Mucosa of descending colon (tissue), 3 donors: ENCODE measurements at regions not wholly inside any gene's neighbourhood (a gene's known extent, or its start where the extent isn't known, plus 50 kb on each side); places are given as distances from the start of the nearest gene placed in this dataset.

ENCODE experiments used
- ATAC-seq: fragments of 200-7000 bp; cut with Tn5 transposase; one replicate; pipeline ENCODE4 v1.9.1; 2020; ENCODE audit warnings: mild to moderate bottlenecking, moderate library complexity
- DNase-seq, 3 donors: peaks; one replicate each; pipeline ENCODE4 v3.0.0-alpha.2; 2020
- H3K36me3 ChIP-seq: fragments of 200-600 bp; one replicate; pipeline ENCODE4 v1.8.0; 2021; ENCODE audit warnings: low read depth, mild to moderate bottlenecking
- H3K4me1 ChIP-seq: fragments of 200-600 bp; one replicate; pipeline ENCODE4 v1.8.0; 2021; ENCODE audit warnings: low read depth, mild to moderate bottlenecking
- H3K4me3 ChIP-seq: fragments of 200-600 bp; one replicate; pipeline ENCODE4 v1.8.0; 2021; ENCODE audit warnings: mild to moderate bottlenecking
- H3K9me3 ChIP-seq: fragments of 200-600 bp; one replicate; pipeline ENCODE4 v1.8.0; 2021; ENCODE audit warnings: mild to moderate bottlenecking
- intact Hi-C, 2 donors: fragments of 100-400 bp; cut with DNase I in 1 of 2; cut with micrococcal nuclease in 1 of 2; formaldehyde crosslinking; loops; one replicate each; pipeline versions ENCODE4 v1.11.0 to v1.11.1; 2022; cut with DNase I, micrococcal nuclease
- TF ChIP-seq, protein P1 (sequence below): fragments of 200-600 bp; IDR thresholded peaks from one replicate; pipeline ENCODE4 v1.8.0; 2022; ENCODE audit warnings: antibody characterized with exemption, mild to moderate bottlenecking
- donor health status: DM: no; HTN: no; CAD: no; lungs with moderate emphysema.
- donor health status: DM: no; HTN: no; CAD: no.
- donor health status: DM: no; HTN: yes; CAD: no.

DNA sequence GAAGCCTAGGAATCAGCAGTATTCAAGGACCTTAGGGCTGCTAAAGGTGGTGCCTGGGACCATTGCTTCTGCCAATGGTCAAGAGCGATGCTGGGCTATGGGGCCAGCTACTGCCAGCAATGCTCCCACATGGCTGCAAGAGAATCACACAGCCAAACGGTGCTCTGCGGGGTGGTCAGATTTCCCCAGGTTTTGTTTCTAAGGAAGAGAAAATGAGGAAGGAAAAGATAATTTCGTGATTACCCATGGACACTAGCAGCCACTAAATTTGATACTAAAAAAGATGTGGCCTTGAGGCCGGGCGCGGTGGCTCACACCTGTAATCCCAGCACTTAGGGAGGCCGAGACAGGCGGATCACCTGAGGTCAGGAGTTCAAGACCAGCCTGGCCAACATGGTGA is 83.0 kb downstream of the LYZL2 start:
- TF ChIP-seq, protein P1, sequence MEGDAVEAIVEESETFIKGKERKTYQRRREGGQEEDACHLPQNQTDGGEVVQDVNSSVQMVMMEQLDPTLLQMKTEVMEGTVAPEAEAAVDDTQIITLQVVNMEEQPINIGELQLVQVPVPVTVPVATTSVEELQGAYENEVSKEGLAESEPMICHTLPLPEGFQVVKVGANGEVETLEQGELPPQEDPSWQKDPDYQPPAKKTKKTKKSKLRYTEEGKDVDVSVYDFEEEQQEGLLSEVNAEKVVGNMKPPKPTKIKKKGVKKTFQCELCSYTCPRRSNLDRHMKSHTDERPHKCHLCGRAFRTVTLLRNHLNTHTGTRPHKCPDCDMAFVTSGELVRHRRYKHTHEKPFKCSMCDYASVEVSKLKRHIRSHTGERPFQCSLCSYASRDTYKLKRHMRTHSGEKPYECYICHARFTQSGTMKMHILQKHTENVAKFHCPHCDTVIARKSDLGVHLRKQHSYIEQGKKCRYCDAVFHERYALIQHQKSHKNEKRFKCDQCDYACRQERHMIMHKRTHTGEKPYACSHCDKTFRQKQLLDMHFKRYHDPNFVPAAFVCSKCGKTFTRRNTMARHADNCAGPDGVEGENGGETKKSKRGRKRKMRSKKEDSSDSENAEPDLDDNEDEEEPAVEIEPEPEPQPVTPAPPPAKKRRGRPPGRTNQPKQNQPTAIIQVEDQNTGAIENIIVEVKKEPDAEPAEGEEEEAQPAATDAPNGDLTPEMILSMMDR, result no peak
- intact Hi-C loops, result no loop called here
- Histone ChIP-seq H3K36me3 (no peaks in the 10 kb centered on the region), H3K4me1 (no peaks in the 10 kb centered on the region), H3K9me3 (no peaks in the 10 kb centered on the region), H3K4me3 (no peak overlapping the region)
- ATAC-seq, result no peak
- DNase-seq, result no peak

DNA sequence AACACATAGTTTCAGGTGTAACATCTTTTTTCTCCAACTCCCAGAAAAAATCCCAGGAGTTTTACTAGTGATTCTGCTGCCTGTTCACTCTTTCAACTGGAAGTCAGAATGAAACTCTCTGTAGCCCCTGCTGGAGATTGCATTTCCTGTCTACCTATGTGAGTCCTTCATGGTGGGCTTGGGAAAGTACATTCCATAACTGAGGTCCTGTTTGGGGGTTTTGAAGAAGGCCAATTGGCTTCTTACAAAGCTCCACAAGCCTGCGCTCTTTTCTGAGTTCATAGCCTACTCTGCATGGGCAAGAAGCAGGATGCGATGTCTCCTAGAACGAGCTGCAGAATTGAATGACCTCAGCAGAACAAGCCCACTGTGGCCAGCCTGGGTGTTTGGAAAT is 86.7 kb downstream of the LYZL2 start:
- TF ChIP-seq, protein P1, result no peak
- ATAC-seq (no peak), DNase-seq (no peak)
- Histone ChIP-seq H3K9me3 (no peaks in the 10 kb centered on the region), H3K36me3 (no peaks in the 10 kb centered on the region), H3K4me1 (no peaks in the 10 kb centered on the region), H3K4me3 (no peak overlapping the region)
- intact Hi-C loops, result no loop called here

DNA sequence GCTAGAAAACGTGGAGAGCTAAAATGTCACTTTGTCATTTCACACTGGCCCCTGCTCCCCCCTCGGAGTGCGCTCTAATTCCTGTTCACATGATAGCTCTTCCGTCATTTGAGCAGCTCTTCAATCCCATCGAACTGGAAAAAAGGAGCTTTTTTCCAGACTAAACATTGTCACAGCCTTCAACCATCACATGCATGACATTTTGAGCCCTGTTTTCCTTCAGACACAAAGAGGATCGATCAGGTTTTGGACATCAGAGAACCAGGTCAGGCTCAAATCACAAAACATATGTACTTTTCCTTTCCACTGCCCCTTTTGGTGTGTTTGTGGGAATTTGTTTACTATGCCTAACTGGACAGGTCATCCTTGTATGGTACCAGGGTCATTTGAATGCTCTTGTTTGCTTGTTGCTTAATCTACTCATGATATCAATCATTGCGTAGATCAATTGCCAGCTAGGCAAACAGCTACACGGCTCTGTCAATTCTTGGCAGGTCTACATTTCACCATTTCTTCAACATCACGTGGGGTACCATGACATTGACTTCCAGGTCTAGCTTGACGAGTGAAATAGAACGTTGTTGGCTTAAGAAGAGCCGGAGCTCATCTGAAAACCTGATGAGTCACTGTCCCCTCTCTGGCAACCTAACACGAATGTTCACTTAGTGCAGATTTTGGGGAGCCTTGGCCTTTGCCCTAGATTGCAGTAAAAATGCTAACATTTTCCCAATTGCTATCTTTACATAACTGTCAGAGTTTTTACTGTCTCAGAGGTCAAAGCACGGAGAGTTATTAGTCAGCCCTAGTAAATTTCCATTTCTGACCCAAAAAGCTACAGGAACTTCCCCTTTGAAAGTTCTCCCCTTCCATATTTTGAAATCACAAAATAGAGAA is 87.3 kb downstream of the LYZL2 start:
- no peak for DNase-seq
- H3K4me3 ChIP-seq, result no peak overlapping the region
- intact Hi-C loops, result no loop called here
- H3K4me1 ChIP-seq, result no peaks in the 10 kb centered on the region
- TF ChIP-seq, protein P1, result no peak
- ATAC-seq, result no peak
- no peaks in the 10 kb centered on the region for H3K9me3 ChIP-seq
- no peaks in the 10 kb centered on the region for H3K36me3 ChIP-seq

DNA sequence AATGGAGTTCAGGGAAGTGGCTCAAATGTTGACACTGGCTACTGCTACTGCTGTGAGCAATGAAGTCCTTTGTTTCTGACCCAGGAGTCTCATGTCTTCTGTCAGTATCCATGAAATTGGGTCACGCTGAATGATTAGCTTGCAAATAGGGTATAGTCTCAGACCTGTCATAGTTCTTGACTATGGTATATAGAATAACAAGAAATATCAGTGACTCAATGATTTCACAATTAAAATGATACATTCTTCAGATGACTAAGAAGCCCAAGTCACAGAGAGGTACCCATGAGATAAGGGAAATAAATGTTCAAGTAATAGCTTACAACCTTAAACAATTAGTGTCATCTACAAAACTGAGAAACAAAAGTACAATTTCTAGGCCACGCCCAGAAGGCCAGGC is 89.3 kb downstream of the LYZL2 start:
- Histone ChIP-seq H3K9me3 (no peaks in the 10 kb centered on the region), H3K4me3 (no peak overlapping the region), H3K4me1 (no peaks in the 10 kb centered on the region), H3K36me3 (no peaks in the 10 kb centered on the region)
- ATAC-seq (no peak), DNase-seq (no peak)
- intact Hi-C loops, result no loop called here
- TF ChIP-seq, protein P1, result no peak

DNA sequence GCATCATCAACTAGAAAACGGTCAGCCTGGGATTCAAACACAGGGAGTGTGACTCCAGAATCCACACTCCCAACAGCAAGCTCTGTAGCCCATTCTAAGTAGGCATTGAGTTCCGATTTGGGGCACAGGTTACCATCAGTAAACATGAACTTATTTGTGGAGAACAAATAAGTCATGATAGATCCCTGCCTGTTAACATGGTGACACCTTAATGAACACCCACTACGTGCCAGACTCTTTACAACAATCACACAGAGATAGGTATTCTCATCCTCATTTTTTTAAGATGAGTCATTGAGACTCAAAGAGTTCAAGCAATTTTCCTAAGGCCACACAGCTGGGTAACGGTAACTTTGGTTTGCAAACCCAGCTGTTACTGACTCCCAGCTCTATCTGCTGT is 91.5 kb downstream of the LYZL2 start:
- Histone ChIP-seq H3K4me1 (no peaks in the 10 kb centered on the region), H3K36me3 (no peaks in the 10 kb centered on the region), H3K4me3 (no peak overlapping the region), H3K9me3 (no peaks in the 10 kb centered on the region)
- intact Hi-C loops, result no loop called here
- TF ChIP-seq, protein P1, result no peak
- ATAC-seq (no peak), DNase-seq (no peak)
